Right atrium auricular region (tissue), 2 donors: ENCODE measurements at regions not wholly inside any gene's neighbourhood (a gene's known extent, or its start where the extent isn't known, plus 50 kb on each side); places are given as distances from the start of the nearest gene placed in this dataset.

Source experiments
- DNase-seq: peaks from one replicate; pipeline ENCODE4 v3.0.0-alpha.2; 2019; ENCODE audit warnings: low spot score
- H3K27ac ChIP-seq, 2 donors: fragments of 200-600 bp; sonication (generic); 1 replicate in 1 of 2; 2 replicates in 1 of 2; pipeline ENCODE4 v1.5.1; 2016 to 2019
- H3K27me3 ChIP-seq, 2 donors: fragments of 200-600 bp; sonication (generic); one replicate each; pipeline versions ENCODE4 v1.5.1 to v1.6.0; 2017 to 2019
- H3K36me3 ChIP-seq: fragments of 200-600 bp; sonication (generic); one replicate; pipeline ENCODE4 v1.5.1; 2016
- H3K4me1 ChIP-seq, 2 donors: fragments of 200-600 bp; sonication (generic); one replicate each; pipeline versions ENCODE4 v1.5.1 to v1.6.0; 2017 to 2019
- H3K4me3 ChIP-seq, 2 donors: fragments of 200-600 bp; sonication (generic); 1 replicate in 1 of 2; 2 replicates in 1 of 2; pipeline ENCODE4 v1.5.1; 2017 to 2019; ENCODE audit warnings: mild to moderate bottlenecking in 1 of 2, moderate library complexity in 1 of 2
- H3K9me3 ChIP-seq, 2 donors: fragments of 200-600 bp; sonication (generic); one replicate each; pipeline ENCODE4 v1.5.1; 2019
- CTCF ChIP-seq, 2 donors: fragments of 200-600 bp; sonication (generic); IDR thresholded peaks; one replicate each; pipeline ENCODE4 v1.5.1; 2019; ENCODE audit warnings: antibody characterized with exemption in 2 of 2

- no peak for DNase-seq
- Histone ChIP-seq H3K27ac (no peak overlapping the region), H3K9me3 (no peaks in the 10 kb centered on the region), H3K4me3 (no peak overlapping the region), H3K4me1 (no peaks in the 10 kb centered on the region), H3K27me3 (no peaks in the 10 kb centered on the region), H3K36me3 (no peaks in the 10 kb centered on the region)
- no peak for TF ChIP-seq CTCF (IDR thresholded peaks at IDR 0.05)
Observed at GRCh38 chr12:83954956-83955601, 957.5 kb downstream of the SLC6A15 start.

GRCh38 chr12:83954071-83954789, 958.4 kb downstream of the SLC6A15 start:
- H3K4me1 ChIP-seq = no peaks in the 10 kb centered on the region
- no peaks in the 10 kb centered on the region for H3K36me3 ChIP-seq
- no peaks in the 10 kb centered on the region for H3K9me3 ChIP-seq
- no peak overlapping the region for H3K27ac ChIP-seq
- H3K27me3 ChIP-seq = no peaks in the 10 kb centered on the region
- H3K4me3 ChIP-seq = no peak overlapping the region
- no peak for TF ChIP-seq CTCF (IDR thresholded peaks at IDR 0.05)
- DNase-seq = no peak

GRCh38 chr12:83945871-83946270, 966.7 kb downstream of the SLC6A15 start:
- Histone ChIP-seq H3K4me1 (no peaks in the 10 kb centered on the region), H3K9me3 (no peaks in the 10 kb centered on the region), H3K4me3 (no peak overlapping the region), H3K36me3 (no peaks in the 10 kb centered on the region), H3K27ac (no peak overlapping the region), H3K27me3 (no peaks in the 10 kb centered on the region)
- TF ChIP-seq CTCF (IDR thresholded peaks at IDR 0.05) = no peak
- no peak for DNase-seq

- Histone ChIP-seq H3K36me3 (no peaks in the 10 kb centered on the region), H3K9me3 (no peaks in the 10 kb centered on the region), H3K27me3 (no peaks in the 10 kb centered on the region), H3K27ac (no peak overlapping the region), H3K4me1 (no peaks in the 10 kb centered on the region), H3K4me3 (no peak overlapping the region)
- DNase-seq = no peak
- no peak for TF ChIP-seq CTCF (IDR thresholded peaks at IDR 0.05)
Observed at GRCh38 chr12:83939718-83940117, 972.9 kb downstream of the SLC6A15 start.

- no peak overlapping the region for H3K27ac ChIP-seq
- H3K4me3 ChIP-seq = no peak overlapping the region
- no peak for DNase-seq
- TF ChIP-seq CTCF (IDR thresholded peaks at IDR 0.05) = no peak
- no peaks in the 10 kb centered on the region for H3K4me1 ChIP-seq
- H3K27me3 ChIP-seq = no peaks in the 10 kb centered on the region
- H3K9me3 ChIP-seq = peaks cover 0 to 13% of the 10 kb centered on the region in 2 donors
- no peaks in the 10 kb centered on the region for H3K36me3 ChIP-seq
Observed at GRCh38 chr12:83933615-83934014, 979.0 kb downstream of the SLC6A15 start.
